ENCODE measurements at regions not wholly inside any gene's neighbourhood (a gene's known extent, or its start where the extent isn't known, plus 50 kb on each side); places are given as distances from the start of the nearest gene placed in this dataset.

GRCh38 chr3:125662675-125663074 lies 67.4 kb upstream of the OSBPL11 start:
- no TSS peak for BruUV-seq (replicated peaks)
- CTCF ChIA-PET (ENCODE audit: unreplicated experiment) = no interaction called here
- Histone ChIP-seq H3K9me2 (ENCODE audit: insufficient read depth, low read length) (no peaks in the 10 kb centered on the region), H3K36me3 (ENCODE audit: insufficient read depth, low read length) (no peaks in the 10 kb centered on the region), H3K79me2 (ENCODE audit: insufficient read depth, low read depth, low read length) (no peaks in the 10 kb centered on the region), H4K20me1 (ENCODE audit: insufficient read depth, low read length) (no peaks in the 10 kb centered on the region), H3K4me2 (ENCODE audit: low read length) (no peak overlapping the region), H3K27ac (ENCODE audit: low read depth, low read length, poor library complexity, severe bottlenecking) (no peak overlapping the region), H2AFZ (ENCODE audit: low read length) (no peak overlapping the region), H3K4me3 (ENCODE audit: low read depth, low read length, poor library complexity, severe bottlenecking) (no peak overlapping the region), H3K4me1 (ENCODE audit: insufficient read depth, low read length, poor library complexity, severe bottlenecking) (no peaks in the 10 kb centered on the region), H3K9me3 (ENCODE audit: low read length) (no peaks in the 10 kb centered on the region)
- DNase-seq (ENCODE audit: low spot score) = no peak
- intact Hi-C loops (cut with micrococcal nuclease; ENCODE audit: unreplicated experiment) = no loop called here
- POLR2A ChIA-PET = interaction anchor here (0.7 kb wide), 1 partner anchor 9 kb away, joined by 3 read pairs; no protein-coding TSS in a partner anchor
- TF ChIP-seq CTCF (conservative IDR thresholded peaks at IDR 0.05; ENCODE audit: low read length) = no peak
- no peak for TF ChIP-seq EZH2phosphoT487 (IDR thresholded peaks at IDR 0.05; ENCODE audit: borderline replicate concordance, low read depth, low read length)

- no TSS peak for BruUV-seq (replicated peaks)
- intact Hi-C loops (cut with micrococcal nuclease; ENCODE audit: unreplicated experiment) = no loop called here
- TF ChIP-seq CTCF (conservative IDR thresholded peaks at IDR 0.05; ENCODE audit: low read length) (no peak), EZH2phosphoT487 (IDR thresholded peaks at IDR 0.05; ENCODE audit: borderline replicate concordance, low read depth, low read length) (no peak)
- H2AFZ ChIP-seq (ENCODE audit: low read length) = no peak overlapping the region
- no peaks in the 10 kb centered on the region for H3K36me3 ChIP-seq (ENCODE audit: insufficient read depth, low read length)
- H3K9me3 ChIP-seq (ENCODE audit: low read length) = no peaks in the 10 kb centered on the region
- no peaks in the 10 kb centered on the region for H3K9me2 ChIP-seq (ENCODE audit: insufficient read depth, low read length)
- no peak for DNase-seq (ENCODE audit: low spot score)
- H3K4me1 ChIP-seq (ENCODE audit: insufficient read depth, low read length, poor library complexity, severe bottlenecking) = no peaks in the 10 kb centered on the region
- H3K4me3 ChIP-seq (ENCODE audit: low read depth, low read length, poor library complexity, severe bottlenecking) = no peak overlapping the region
- no peak overlapping the region for H3K27ac ChIP-seq (ENCODE audit: low read depth, low read length, poor library complexity, severe bottlenecking)
- POLR2A ChIA-PET = no interaction called here
- no peak overlapping the region for H3K4me2 ChIP-seq (ENCODE audit: low read length)
- CTCF ChIA-PET (ENCODE audit: unreplicated experiment) = no interaction called here
- no peaks in the 10 kb centered on the region for H3K79me2 ChIP-seq (ENCODE audit: insufficient read depth, low read depth, low read length)
- H4K20me1 ChIP-seq (ENCODE audit: insufficient read depth, low read length) = no peaks in the 10 kb centered on the region
Observed at GRCh38 chr3:125670352-125670751, 75.1 kb upstream of the OSBPL11 start.

DNA sequence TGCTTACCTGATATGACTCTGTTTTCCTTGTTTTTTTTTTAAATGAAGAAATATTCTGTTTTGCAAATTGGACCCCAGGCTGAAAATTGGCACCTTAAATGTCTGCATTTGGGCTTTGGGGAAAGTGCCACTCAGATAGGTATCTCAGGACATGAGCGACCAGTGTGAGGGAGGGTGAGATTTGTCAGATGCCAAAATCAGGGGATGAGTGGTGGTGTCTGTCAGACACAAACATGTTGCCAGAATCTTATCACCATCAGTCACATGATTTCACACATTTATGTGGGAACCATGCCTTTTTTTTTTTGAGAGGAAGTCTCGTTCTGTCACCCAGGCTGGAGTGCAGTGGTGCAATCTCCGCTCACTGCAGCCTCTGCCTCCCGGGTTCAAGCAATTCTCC lies 75.6 kb upstream of the OSBPL11 start:
- no peak overlapping the region for H2AFZ ChIP-seq (ENCODE audit: low read length)
- no peaks in the 10 kb centered on the region for H3K9me3 ChIP-seq (ENCODE audit: low read length)
- no peak overlapping the region for H3K4me2 ChIP-seq (ENCODE audit: low read length)
- intact Hi-C loops (cut with micrococcal nuclease; ENCODE audit: unreplicated experiment) = no loop called here
- no peak for DNase-seq (ENCODE audit: low spot score)
- ChIA-PET CTCF (ENCODE audit: unreplicated experiment) (no interaction called here), POLR2A (no interaction called here)
- no peaks in the 10 kb centered on the region for H3K36me3 ChIP-seq (ENCODE audit: insufficient read depth, low read length)
- H4K20me1 ChIP-seq (ENCODE audit: insufficient read depth, low read length) = no peaks in the 10 kb centered on the region
- no peaks in the 10 kb centered on the region for H3K79me2 ChIP-seq (ENCODE audit: insufficient read depth, low read depth, low read length)
- no peak overlapping the region for H3K4me3 ChIP-seq (ENCODE audit: low read depth, low read length, poor library complexity, severe bottlenecking)
- no peak for TF ChIP-seq CTCF (conservative IDR thresholded peaks at IDR 0.05; ENCODE audit: low read length)
- TF ChIP-seq EZH2phosphoT487 (IDR thresholded peaks at IDR 0.05; ENCODE audit: borderline replicate concordance, low read depth, low read length) = no peak
- no peaks in the 10 kb centered on the region for H3K4me1 ChIP-seq (ENCODE audit: insufficient read depth, low read length, poor library complexity, severe bottlenecking)
- no peaks in the 10 kb centered on the region for H3K9me2 ChIP-seq (ENCODE audit: insufficient read depth, low read length)
- no peak overlapping the region for H3K27ac ChIP-seq (ENCODE audit: low read depth, low read length, poor library complexity, severe bottlenecking)
- BruUV-seq (replicated peaks) = no TSS peak
